K562 (cell line): ENCODE measurements at regions not wholly inside any gene's neighbourhood (a gene's known extent, or its start where the extent isn't known, plus 50 kb on each side); places are given as distances from the start of the nearest gene placed in this dataset.

Experiments used
- ATAC-seq: fragments of 200-7000 bp; cut with Tn5 transposase; 3 replicates; pipeline ENCODE4 v1.9.1; 2020; ENCODE audit warnings: moderate library complexity
- BruUV-seq: library from RNA; stranded (reverse); fragments of 400-500 nt; replicated peaks from 2 replicates; lab custom pipeline; 2021; lab: Mats Ljungman, UMichigan
- CTCF ChIA-PET: fragments of 300-600 bp; formaldehyde crosslinking; extraction: SDS; loops from one replicate; lab custom pipeline; 2021; ENCODE audit warnings: low intra/inter-chr PET ratio; lab: Yijun Ruan, JAX
- POLR2A ChIA-PET: fragments of 300-600, 350-650 bp; sonication (Branson Sonifier 250); formaldehyde crosslinking; extraction: SDS; loops from one replicate; lab custom pipeline; 2021; ENCODE audit warnings: antibody characterized with exemption, inconsistent platforms; lab: Yijun Ruan, JAX
- DNase-seq, 4 experiments: peaks; one replicate each; pipeline versions ENCODE4 v3.0.0 to v3.0.0-alpha.2; 2011 to 2018; ENCODE audit warnings: low spot score in 3 of 4, mixed read lengths in 3 of 4; ENCODE audit errors: extremely low read depth in 1 of 4
- FAIRE-seq: peaks from 2 replicates; lab custom pipeline; 2011; peaks lifted over from hg19 to GRCh38; lab: Jason Lieb, UNC
- H2AFZ ChIP-seq: 2 replicates; pipeline ENCODE4 v1.6.0; 2011; ENCODE audit warnings: low read depth, low read length, control low read depth, inconsistent platforms
- H3K27ac ChIP-seq: fragments of 200-600 bp; 3 replicates; pipeline ENCODE4 v1.8.0; 2011; ENCODE audit warnings: low read depth, mild to moderate bottlenecking, control low read depth, inconsistent platforms, low read length, moderate library complexity, mixed read lengths; ENCODE audit errors: extremely low read depth
- H3K27me3 ChIP-seq, 2 experiments: fragments of 300-600 bp in 1 of 2; 2 replicates in 1 of 2; 3 replicates in 1 of 2; pipeline versions ENCODE4 v1.6.0 to v1.8.0; 2011; ENCODE audit warnings: inconsistent platforms in 2 of 2, low read length in 2 of 2, mild to moderate bottlenecking in 1 of 2, mixed read lengths in 1 of 2, moderate library complexity in 1 of 2; ENCODE audit not compliant: control insufficient read depth in 2 of 2, insufficient read depth in 2 of 2
- H3K36me3 ChIP-seq: fragments of 300-600 bp; 3 replicates; pipeline ENCODE4 v1.8.0; 2011; ENCODE audit warnings: mild to moderate bottlenecking, low read length, inconsistent platforms; ENCODE audit not compliant: control insufficient read depth, insufficient read depth
- H3K4me1 ChIP-seq, 2 experiments: fragments of 200-600 bp in 1 of 2; replicated peaks in 1 of 2; 2 replicates in 1 of 2; 3 replicates in 1 of 2; pipeline versions ENCODE4 v1.5.1 to v1.8.0; 2011; ENCODE audit warnings: inconsistent platforms in 2 of 2, low read length in 2 of 2, mild to moderate bottlenecking in 1 of 2, mixed read lengths in 1 of 2, moderate library complexity in 1 of 2; ENCODE audit not compliant: control insufficient read depth in 2 of 2, insufficient read depth in 2 of 2
- H3K4me2 ChIP-seq: 2 replicates; pipeline ENCODE4 v1.6.1; 2011; ENCODE audit warnings: low read length, control low read depth, inconsistent platforms, mixed read lengths; ENCODE audit not compliant: insufficient read depth
- H3K4me3 ChIP-seq: fragments of 200-600 bp; sonication (generic), shearing (Covaris generic); 2 replicates; pipeline ENCODE4 v1.5.1; 2016; ENCODE audit warnings: control low read depth, inconsistent platforms
- H3K79me2 ChIP-seq: fragments of 200-600 bp; 3 replicates; pipeline ENCODE4 v1.8.0; 2011; ENCODE audit warnings: low read length, inconsistent platforms; ENCODE audit not compliant: control insufficient read depth, insufficient read depth
- H3K9ac ChIP-seq, 2 experiments: 2 replicates each; pipeline versions ENCODE4 v1.6.0 to v1.6.1; 2011; ENCODE audit warnings: low read depth in 2 of 2, low read length in 2 of 2, control low read depth in 1 of 2, inconsistent platforms in 1 of 2, mild to moderate bottlenecking in 1 of 2, mixed read lengths in 1 of 2; ENCODE audit not compliant: insufficient read depth in 1 of 2
- H3K9me1 ChIP-seq: one replicate; pipeline ENCODE4 v1.6.0; 2011; ENCODE audit warnings: inconsistent platforms, mild to moderate bottlenecking, low read length, moderate library complexity; ENCODE audit not compliant: control insufficient read depth, insufficient read depth
- H3K9me3 ChIP-seq: replicated peaks from 2 replicates; pipeline ENCODE4 v1.5.1; 2011; ENCODE audit warnings: low read depth, low read length, inconsistent platforms; ENCODE audit not compliant: control insufficient read depth, insufficient read depth
- H4K20me1 ChIP-seq: replicated peaks from 2 replicates; pipeline ENCODE4 v1.6.1; 2011; ENCODE audit warnings: low read length, inconsistent platforms, mixed read lengths; ENCODE audit not compliant: control insufficient read depth, insufficient read depth
- ARNT ChIP-seq, 2 experiments: fragments of 450-650 bp; IDR thresholded peaks; 2 replicates each; pipeline ENCODE4 v1.6.1; 2016; ENCODE audit warnings: mild to moderate bottlenecking in 1 of 2
- BMI1 ChIP-seq: fragments of 150-350 bp; IDR thresholded peaks from 2 replicates; pipeline ENCODE4 v1.6.1; 2014; ENCODE audit warnings: low read length
- BRCA1 ChIP-seq, 2 experiments: fragments of 450-650 bp in 1 of 2; sonication (generic) in 1 of 2; formaldehyde crosslinking in 1 of 2; IDR thresholded peaks; 2 replicates each; pipeline versions ENCODE4 v1.5.0 to v1.6.1; 2017 to 2020; ENCODE audit warnings: mild to moderate bottlenecking in 1 of 2, missing genetic modification reagents in 1 of 2
- CBX5 ChIP-seq: IDR thresholded peaks from 2 replicates; pipeline ENCODE4 v1.6.1; 2014; ENCODE audit warnings: low read depth, borderline replicate concordance
- EWSR1 ChIP-seq: fragments of 450-650 bp; IDR thresholded peaks from 2 replicates; pipeline ENCODE4 v1.6.1; 2018; ENCODE audit warnings: borderline replicate concordance, mild to moderate bottlenecking, low read depth, moderate library complexity; ENCODE audit not compliant: partially characterized antibody
- JUND ChIP-seq, 2 experiments: IDR thresholded peaks; 2 replicates in 1 of 2; 3 replicates in 1 of 2; pipeline ENCODE4 v1.6.1; 2011; ENCODE audit warnings: borderline replicate concordance in 2 of 2, low read depth in 2 of 2, low read length in 2 of 2, improper control_type of control experiment in 1 of 2, missing biosample characterization in 1 of 2, missing genetic modification characterization in 1 of 2, missing genetic modification reagents in 1 of 2
- KDM5B ChIP-seq: fragments of 200-600 bp; sonication (generic); IDR thresholded peaks from 2 replicates; pipeline ENCODE4 v1.6.1; 2012; ENCODE audit warnings: low read depth, mild to moderate bottlenecking, moderate library complexity, low read length, control low read depth, inconsistent platforms; ENCODE audit not compliant: insufficient replicate concordance
- MTA1 ChIP-seq: fragments of 450-650 bp; IDR thresholded peaks from 2 replicates; pipeline ENCODE4 v1.6.1; 2017; ENCODE audit warnings: borderline replicate concordance
- RNF2 ChIP-seq: sonication (generic); IDR thresholded peaks from 2 replicates; pipeline ENCODE4 v1.6.1; 2016
- SMARCC2 ChIP-seq: fragments of 450-650 bp; IDR thresholded peaks from 2 replicates; pipeline ENCODE4 v1.6.1; 2017; ENCODE audit warnings: antibody characterized with exemption, moderate library complexity, mild to moderate bottlenecking, low read depth
- ZNF143 ChIP-seq: sonication (generic); formaldehyde crosslinking; IDR thresholded peaks from 2 replicates; pipeline ENCODE4 v1.9.0; 2022; ENCODE audit warnings: mild to moderate bottlenecking, missing genetic modification reagents
- WGBS: fragments of 100-300 bp; shearing (Covaris generic); methylation state at CpG from one replicate; pipeline ENCODE4 v1.1.6; 2016; ENCODE audit warnings: low coverage, mixed read lengths; ENCODE audit not compliant: insufficient coverage; ENCODE audit errors: missing lambda C conversion rate; 5-methylcytosine and 5-hydroxymethylcytosine counted together
- in situ Hi-C: fragments of 300-500 bp; cut with MboI; formaldehyde crosslinking; loops from 4 replicates; pipeline ENCODE4 v1.15.0; 2018; ENCODE audit warnings: inconsistent platforms, mixed read lengths
- intact Hi-C: fragments of 100-400 bp; cut with micrococcal nuclease; formaldehyde crosslinking; loops from 2 replicates; pipeline ENCODE4 v1.14.2; 2022
- TF ChIP-seq, protein P1 (sequence below): fragments of 450-650 bp; IDR thresholded peaks from 2 replicates; pipeline ENCODE4 v1.6.1; 2016; ENCODE audit warnings: missing biosample characterization, missing genetic modification characterization
- TF ChIP-seq, protein P2 (sequence below): fragments of 250-450 bp; sonication (Bioruptor Pico); IDR thresholded peaks from 2 replicates; pipeline ENCODE4 v1.5.1; 2021; ENCODE audit warnings: mild to moderate bottlenecking
- TF ChIP-seq, protein P3 (sequence below): fragments of 450-650 bp; conservative IDR thresholded peaks from 2 replicates; pipeline ENCODE4 v1.6.1; 2016; ENCODE audit warnings: missing genetic modification characterization, low read depth, mild to moderate bottlenecking, missing compliant biosample characterization, moderate library complexity
- TF ChIP-seq, protein P4 (sequence below): fragments of 250-450 bp; sonication (Bioruptor Pico); IDR thresholded peaks from 2 replicates; pipeline ENCODE4 v1.9.0; 2021; ENCODE audit warnings: mild to moderate bottlenecking, inconsistent platforms

DNA sequence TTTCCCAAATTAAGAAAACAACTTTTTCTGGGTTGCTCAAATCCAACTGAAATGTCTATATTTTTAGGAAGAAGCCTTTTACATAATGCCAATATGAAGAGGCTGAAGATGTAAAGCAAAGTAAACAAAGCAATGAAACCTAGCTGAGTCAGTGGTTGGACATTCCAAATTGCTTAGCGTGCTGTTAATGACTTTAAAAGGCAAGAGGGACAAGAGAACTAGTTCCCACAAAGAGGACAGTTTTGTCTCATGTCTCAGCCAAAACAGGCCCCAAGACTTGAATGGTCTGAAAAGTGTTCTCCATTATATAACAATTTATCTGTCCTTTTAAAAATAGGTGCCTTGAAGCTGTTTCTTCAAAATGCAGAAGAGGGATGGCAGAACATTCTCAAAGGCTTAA, 407.0 kb downstream of the ENC1 start:
- no peaks in the 10 kb centered on the region for H3K9me3 ChIP-seq
- ATAC-seq (no peak), DNase-seq (no peak), FAIRE-seq (no peak)
- BruUV-seq = no TSS peak
- H3K79me2 ChIP-seq = no peaks in the 10 kb centered on the region
- H3K4me2 ChIP-seq = no peak overlapping the region
- POLR2A ChIA-PET = interaction anchor here (0.6 kb wide), 1 partner anchor 61 kb away, joined by 3 read pairs; no protein-coding TSS in a partner anchor
- in situ Hi-C loops (no loop called here), intact Hi-C loops (no loop called here)
- H3K27me3 ChIP-seq = no peaks in the 10 kb centered on the region; a peak in 1 of 5 replicates
- no peaks in the 10 kb centered on the region for H4K20me1 ChIP-seq
- no peaks in the 10 kb centered on the region for H3K36me3 ChIP-seq
- CTCF ChIA-PET = no interaction called here
- H2AFZ ChIP-seq = no peak overlapping the region
- H3K27ac ChIP-seq = no peak overlapping the region
- no peak overlapping the region for H3K9ac ChIP-seq
- H3K4me3 ChIP-seq = no peak overlapping the region
- H3K4me1 ChIP-seq = no peaks in the 10 kb centered on the region
- H3K9me1 ChIP-seq = no peaks in the 10 kb centered on the region
- 0% methylated on average over 1 of the region's 1 CpG for WGBS
- TF ChIP-seq, protein P1, sequence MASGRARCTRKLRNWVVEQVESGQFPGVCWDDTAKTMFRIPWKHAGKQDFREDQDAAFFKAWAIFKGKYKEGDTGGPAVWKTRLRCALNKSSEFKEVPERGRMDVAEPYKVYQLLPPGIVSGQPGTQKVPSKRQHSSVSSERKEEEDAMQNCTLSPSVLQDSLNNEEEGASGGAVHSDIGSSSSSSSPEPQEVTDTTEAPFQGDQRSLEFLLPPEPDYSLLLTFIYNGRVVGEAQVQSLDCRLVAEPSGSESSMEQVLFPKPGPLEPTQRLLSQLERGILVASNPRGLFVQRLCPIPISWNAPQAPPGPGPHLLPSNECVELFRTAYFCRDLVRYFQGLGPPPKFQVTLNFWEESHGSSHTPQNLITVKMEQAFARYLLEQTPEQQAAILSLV (tag) = no peak
- TF ChIP-seq SMARCC2 (no peak), EWSR1 (no peak), ZNF143 (CRISPR knock-in tag) (no peak), BMI1 (no peak), CBX5 (no peak), JUND (IDR thresholded peaks at IDR 0.05; ENCODE audit: borderline replicate concordance, low read depth, low read length) (no peak), JUND (tag; IDR thresholded peaks at IDR 0.05; ENCODE audit: borderline replicate concordance, low read depth, low read length) (no peak), ARNT (IDR thresholded peaks at IDR 0.05) (no peak), KDM5B (no peak), RNF2 (no peak), MTA1 (no peak), BRCA1 (IDR thresholded peaks at IDR 0.05) (no peak), BRCA1 (CRISPR knock-in tag; IDR thresholded peaks at IDR 0.05) (no peak)
- TF ChIP-seq, protein P2, sequence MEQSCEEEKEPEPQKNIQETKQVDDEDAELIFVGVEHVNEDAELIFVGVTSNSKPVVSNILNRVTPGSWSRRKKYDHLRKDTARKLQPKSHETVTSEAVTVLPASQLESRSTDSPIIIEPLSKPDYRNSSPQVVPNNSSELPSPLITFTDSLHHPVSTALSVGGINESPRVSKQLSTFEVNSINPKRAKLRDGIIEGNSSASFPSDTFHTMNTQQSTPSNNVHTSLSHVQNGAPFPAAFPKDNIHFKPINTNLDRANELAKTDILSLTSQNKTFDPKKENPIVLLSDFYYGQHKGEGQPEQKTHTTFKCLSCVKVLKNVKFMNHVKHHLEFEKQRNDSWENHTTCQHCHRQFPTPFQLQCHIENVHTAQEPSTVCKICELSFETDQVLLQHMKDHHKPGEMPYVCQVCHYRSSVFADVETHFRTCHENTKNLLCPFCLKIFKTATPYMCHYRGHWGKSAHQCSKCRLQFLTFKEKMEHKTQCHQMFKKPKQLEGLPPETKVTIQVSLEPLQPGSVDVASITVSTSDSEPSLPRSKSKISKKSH (CRISPR knock-in tag) = no peak
- TF ChIP-seq, protein P3, sequence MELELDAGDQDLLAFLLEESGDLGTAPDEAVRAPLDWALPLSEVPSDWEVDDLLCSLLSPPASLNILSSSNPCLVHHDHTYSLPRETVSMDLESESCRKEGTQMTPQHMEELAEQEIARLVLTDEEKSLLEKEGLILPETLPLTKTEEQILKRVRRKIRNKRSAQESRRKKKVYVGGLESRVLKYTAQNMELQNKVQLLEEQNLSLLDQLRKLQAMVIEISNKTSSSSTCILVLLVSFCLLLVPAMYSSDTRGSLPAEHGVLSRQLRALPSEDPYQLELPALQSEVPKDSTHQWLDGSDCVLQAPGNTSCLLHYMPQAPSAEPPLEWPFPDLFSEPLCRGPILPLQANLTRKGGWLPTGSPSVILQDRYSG (tag) = no peak
- TF ChIP-seq, protein P4, sequence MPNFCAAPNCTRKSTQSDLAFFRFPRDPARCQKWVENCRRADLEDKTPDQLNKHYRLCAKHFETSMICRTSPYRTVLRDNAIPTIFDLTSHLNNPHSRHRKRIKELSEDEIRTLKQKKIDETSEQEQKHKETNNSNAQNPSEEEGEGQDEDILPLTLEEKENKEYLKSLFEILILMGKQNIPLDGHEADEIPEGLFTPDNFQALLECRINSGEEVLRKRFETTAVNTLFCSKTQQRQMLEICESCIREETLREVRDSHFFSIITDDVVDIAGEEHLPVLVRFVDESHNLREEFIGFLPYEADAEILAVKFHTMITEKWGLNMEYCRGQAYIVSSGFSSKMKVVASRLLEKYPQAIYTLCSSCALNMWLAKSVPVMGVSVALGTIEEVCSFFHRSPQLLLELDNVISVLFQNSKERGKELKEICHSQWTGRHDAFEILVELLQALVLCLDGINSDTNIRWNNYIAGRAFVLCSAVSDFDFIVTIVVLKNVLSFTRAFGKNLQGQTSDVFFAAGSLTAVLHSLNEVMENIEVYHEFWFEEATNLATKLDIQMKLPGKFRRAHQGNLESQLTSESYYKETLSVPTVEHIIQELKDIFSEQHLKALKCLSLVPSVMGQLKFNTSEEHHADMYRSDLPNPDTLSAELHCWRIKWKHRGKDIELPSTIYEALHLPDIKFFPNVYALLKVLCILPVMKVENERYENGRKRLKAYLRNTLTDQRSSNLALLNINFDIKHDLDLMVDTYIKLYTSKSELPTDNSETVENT (CRISPR knock-in tag) = no peak
